Endothelial cell of umbilical vein (primary cell): ENCODE measurements at regions not wholly inside any gene's neighbourhood (a gene's known extent, or its start where the extent isn't known, plus 50 kb on each side); places are given as distances from the start of the nearest gene placed in this dataset.
A peak's percentile ranks its signal among the peaks of the same experiment; 100 is the strongest.

Experiments
- BruUV-seq: library from RNA; stranded (reverse); fragments of 400-500 nt; replicated peaks from 2 replicates; lab custom pipeline; 2021; lab: Mats Ljungman, UMichigan
- CTCF ChIA-PET: fragments of 300-600, 350-600 bp; sonication (Branson Sonifier 250); formaldehyde crosslinking; loops from one replicate; lab custom pipeline; 2021; ENCODE audit warnings: antibody characterized with exemption, inconsistent platforms; lab: Charles Lee
- POLR2A ChIA-PET: fragments of 300-600, 350-600 bp; sonication (Branson Sonifier 250); formaldehyde crosslinking; loops from one replicate; lab custom pipeline; 2021; ENCODE audit warnings: antibody characterized with exemption, inconsistent platforms; lab: Charles Lee
- DNase-seq: peaks from one replicate; pipeline ENCODE4 v3.0.0-alpha.2; 2011; ENCODE audit warnings: low read depth, low spot score
- FAIRE-seq: peaks from 2 replicates; lab custom pipeline; 2011; peaks lifted over from hg19 to GRCh38; lab: Jason Lieb, UNC
- H2AFZ ChIP-seq: 2 replicates; pipeline ENCODE4 v1.6.0; 2012; ENCODE audit warnings: low read depth, low read length, control low read depth, inconsistent platforms
- H3K27ac ChIP-seq: 2 replicates; pipeline ENCODE4 v1.5.1; 2011; ENCODE audit warnings: low read depth, mild to moderate bottlenecking, control low read depth, low read length, moderate library complexity; ENCODE audit not compliant: insufficient read depth
- H3K27me3 ChIP-seq, 2 experiments: 2 replicates each; pipeline versions ENCODE4 v1.6.0 to v1.6.1; 2011; ENCODE audit warnings: low read length in 2 of 2, mixed read lengths in 1 of 2; ENCODE audit not compliant: control insufficient read depth in 2 of 2, insufficient read depth in 2 of 2
- H3K36me3 ChIP-seq, 2 experiments: 2 replicates in 1 of 2; 3 replicates in 1 of 2; pipeline ENCODE4 v1.5.1; 2011; ENCODE audit warnings: low read length in 2 of 2, mild to moderate bottlenecking in 1 of 2, moderate library complexity in 1 of 2; ENCODE audit not compliant: control insufficient read depth in 2 of 2, insufficient read depth in 2 of 2; ENCODE audit errors: extremely low read depth in 1 of 2
- H3K4me1 ChIP-seq: 3 replicates; pipeline ENCODE4 v1.5.1; 2011; ENCODE audit warnings: mild to moderate bottlenecking, low read length; ENCODE audit not compliant: control insufficient read depth, insufficient read depth; ENCODE audit errors: extremely low read depth
- H3K4me2 ChIP-seq: 2 replicates; pipeline ENCODE4 v1.6.1; 2011; ENCODE audit warnings: low read length, control low read depth, mixed read lengths; ENCODE audit not compliant: insufficient read depth
- H3K4me3 ChIP-seq, 3 experiments: fragments of 200-600 bp in 1 of 3; sonication (generic), shearing (Covaris generic) in 1 of 3; replicated peaks in 1 of 3; 2 replicates each; pipeline ENCODE4 v1.5.1; 2011 to 2016; ENCODE audit warnings: control low read depth in 3 of 3, low read length in 3 of 3, mild to moderate bottlenecking in 2 of 3, inconsistent platforms in 1 of 3, low read depth in 1 of 3, moderate library complexity in 1 of 3; ENCODE audit not compliant: insufficient read depth in 1 of 3
- H3K79me2 ChIP-seq: 2 replicates; pipeline ENCODE4 v1.6.0; 2012; ENCODE audit warnings: low read length, inconsistent platforms; ENCODE audit not compliant: control insufficient read depth, insufficient read depth
- H3K9ac ChIP-seq: replicated peaks from 2 replicates; pipeline ENCODE3; 2011; ENCODE audit warnings: low read length, control low read depth; ENCODE audit not compliant: insufficient read depth; ENCODE audit errors: extremely low read depth
- H3K9me1 ChIP-seq: replicated peaks from 3 replicates; pipeline ENCODE4 v1.6.0; 2011; ENCODE audit warnings: mild to moderate bottlenecking, low read length; ENCODE audit not compliant: control insufficient read depth, insufficient read depth; ENCODE audit errors: extremely low read depth
- H3K9me3 ChIP-seq: replicated peaks from 2 replicates; pipeline ENCODE4 v1.5.1; 2012; ENCODE audit warnings: low read length, inconsistent platforms; ENCODE audit not compliant: control insufficient read depth, insufficient read depth
- H4K20me1 ChIP-seq: replicated peaks from 2 replicates; pipeline ENCODE3; 2011; ENCODE audit warnings: mild to moderate bottlenecking, low read length; ENCODE audit not compliant: control insufficient read depth, insufficient read depth; ENCODE audit errors: extremely low read depth
- CTCF ChIP-seq, 2 donors: IDR thresholded peaks; 1 replicate in 1 of 2; 2 replicates in 1 of 2; pipeline ENCODE4 v1.5.1; 2011; ENCODE audit warnings: low read length in 2 of 2, mild to moderate bottlenecking in 2 of 2, moderate library complexity in 2 of 2, control low read depth in 1 of 2, inconsistent platforms in 1 of 2, low read depth in 1 of 2; ENCODE audit not compliant: insufficient read depth in 1 of 2; ENCODE audit errors: extremely low read depth in 1 of 2
- EZH2 ChIP-seq: IDR thresholded peaks from 2 replicates; pipeline ENCODE4 v1.6.1; 2012; ENCODE audit warnings: borderline replicate concordance, low read depth, mild to moderate bottlenecking, moderate library complexity, low read length, inconsistent platforms; ENCODE audit not compliant: severe bottlenecking
- FOS ChIP-seq: IDR thresholded peaks from 2 replicates; pipeline ENCODE4 v1.6.1; 2011; ENCODE audit warnings: mild to moderate bottlenecking, low read length, moderate library complexity, borderline replicate concordance; ENCODE audit not compliant: insufficient read depth
- MAX ChIP-seq: IDR thresholded peaks from 2 replicates; pipeline ENCODE4 v1.6.1; 2011; ENCODE audit not compliant: insufficient read depth, insufficient read length
- dilution Hi-C: fragments of 300-500 bp; cut with MboI; formaldehyde crosslinking; loops from one replicate; pipeline ENCODE4 v1.15.0; 2019; ENCODE audit warnings: low sequenced_read_pairs; ENCODE audit not compliant: extremely low pct_ligation_motif_present
- intact Hi-C: fragments of 100-400 bp; cut with micrococcal nuclease; formaldehyde crosslinking; loops from one replicate; pipeline ENCODE4 v1.10.0; 2022

GRCh38 chr1:234866007-234866866 is 256.3 kb upstream of the IRF2BP2 start:
- DNase-seq (peak; percentile 37), FAIRE-seq (peak; percentile 89)
- H3K36me3 ChIP-seq = no peaks in the 10 kb centered on the region
- H2AFZ ChIP-seq = peak overlapping the region; percentile 16
- no peaks in the 10 kb centered on the region for H3K9me3 ChIP-seq
- H4K20me1 ChIP-seq = no peaks in the 10 kb centered on the region
- H3K79me2 ChIP-seq = no peaks in the 10 kb centered on the region
- ChIA-PET CTCF (no interaction called here), POLR2A (no interaction called here)
- BruUV-seq = no TSS peak
- H3K27ac ChIP-seq = peak overlapping the region; percentile 8
- H3K4me3 ChIP-seq = no peak overlapping the region
- TF ChIP-seq EZH2 (no peak), CTCF (IDR thresholded peaks at IDR 0.05; ENCODE audit: extremely low read depth in 1 of 2, insufficient read depth in 1 of 2, low read depth in 1 of 2, low read length in 2 of 2) (no peak), FOS (peak; percentile 24), MAX (no peak)
- H3K9me1 ChIP-seq = no peaks in the 10 kb centered on the region
- dilution Hi-C loops = no loop called here
- peaks cover 43% of the 10 kb centered on the region for H3K4me1 ChIP-seq
- no peaks in the 10 kb centered on the region for H3K27me3 ChIP-seq
- H3K9ac ChIP-seq = no peak overlapping the region
- intact Hi-C loops = loop anchor here (1.0 kb wide), 1 partner anchor 52 kb away; no protein-coding TSS in a partner anchor
- H3K4me2 ChIP-seq = no peak overlapping the region
